DMS153 (cell line): ENCODE measurements at regions not wholly inside any gene's neighbourhood (a gene's known extent, or its start where the extent isn't known, plus 50 kb on each side); places are given as distances from the start of the nearest gene placed in this dataset.

ENCODE experiments used
- DNase-seq: peaks from one replicate; lab custom pipeline; 2025; lab: John Stamatoyannopoulos, UW

GRCh38 chr5:40413743-40414142, 266.0 kb upstream of the PTGER4 start:
- DNase-seq = no peak

- DNase-seq = no peak
Measured at GRCh38 chr5:40412771-40413170, 266.9 kb upstream of the PTGER4 start.

DNA sequence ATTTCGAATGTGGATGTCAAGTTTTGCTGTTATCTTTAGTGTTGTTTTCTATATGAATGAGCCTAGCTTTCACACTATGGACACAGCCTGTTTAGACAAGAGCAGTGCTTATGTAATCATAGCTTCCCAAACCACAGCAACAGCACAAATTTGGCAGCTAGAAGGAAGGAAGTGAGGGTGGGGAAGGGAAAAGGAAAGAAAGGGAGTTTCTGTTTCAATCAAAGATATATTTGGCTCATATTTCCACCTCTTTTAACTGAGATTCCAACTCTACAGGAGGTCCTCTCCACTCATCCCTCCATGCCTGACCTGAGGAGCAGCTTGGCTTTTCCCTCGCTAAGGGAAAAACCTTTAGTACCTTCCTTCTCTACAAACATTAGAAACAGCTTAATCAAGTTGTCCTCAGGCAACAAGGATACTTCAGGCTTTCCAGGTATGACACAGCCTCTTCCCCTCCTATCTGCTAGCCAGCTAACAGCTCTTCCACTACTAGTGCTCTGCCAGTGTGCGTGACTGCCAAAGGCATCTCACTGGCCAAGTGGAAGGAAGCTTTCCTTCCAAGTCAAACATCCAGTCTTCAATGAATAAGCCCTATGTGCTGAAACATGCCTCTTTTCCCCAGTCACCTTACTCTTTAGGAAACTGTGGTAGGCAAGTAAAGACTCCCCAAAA, 268.6 kb upstream of the PTGER4 start:
- no peak for DNase-seq

- peak; percentile 10 for DNase-seq
Measured at GRCh38 chr5:40410231-40410861, 269.4 kb upstream of the PTGER4 start.

- DNase-seq = no peak
Measured at GRCh38 chr5:40409601-40410000, 270.1 kb upstream of the PTGER4 start.

GRCh38 chr5:40406741-40407211, 272.9 kb upstream of the PTGER4 start:
- no peak for DNase-seq

DNA sequence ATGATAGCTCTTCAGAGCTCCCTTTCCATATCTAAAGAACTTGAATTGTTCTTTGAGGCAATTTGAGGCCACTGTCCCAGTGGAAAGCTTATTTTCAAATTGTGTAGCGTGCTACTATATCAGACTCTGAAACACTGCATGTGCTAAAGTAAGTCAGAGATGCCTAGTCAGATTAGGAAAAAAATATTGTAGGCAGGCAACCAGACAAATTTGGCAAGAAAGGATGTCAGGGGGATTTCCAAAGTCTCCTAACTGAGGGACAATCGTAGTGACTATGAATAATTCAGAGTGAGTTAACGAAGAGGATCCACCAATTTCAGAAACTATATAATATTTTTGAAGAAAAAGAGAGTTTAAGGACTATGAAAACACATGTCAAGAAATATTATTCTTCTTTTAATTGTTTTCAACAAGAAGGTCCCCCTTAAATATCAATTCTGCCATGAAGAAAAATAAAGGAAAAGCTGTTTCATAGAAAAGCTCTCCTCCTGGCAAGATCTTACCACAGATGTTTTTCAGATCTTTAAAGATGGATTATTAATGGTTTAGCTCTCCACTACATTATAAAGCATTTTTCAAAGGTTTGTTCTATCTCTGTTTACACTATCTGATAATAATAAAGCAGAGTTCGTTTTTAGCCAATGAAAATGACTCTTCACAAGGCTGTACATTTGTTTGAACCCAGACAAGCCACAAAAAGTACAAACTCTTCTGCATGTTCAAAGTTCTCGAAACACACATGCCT, 273.5 kb upstream of the PTGER4 start:
- DNase-seq = no peak

DNA sequence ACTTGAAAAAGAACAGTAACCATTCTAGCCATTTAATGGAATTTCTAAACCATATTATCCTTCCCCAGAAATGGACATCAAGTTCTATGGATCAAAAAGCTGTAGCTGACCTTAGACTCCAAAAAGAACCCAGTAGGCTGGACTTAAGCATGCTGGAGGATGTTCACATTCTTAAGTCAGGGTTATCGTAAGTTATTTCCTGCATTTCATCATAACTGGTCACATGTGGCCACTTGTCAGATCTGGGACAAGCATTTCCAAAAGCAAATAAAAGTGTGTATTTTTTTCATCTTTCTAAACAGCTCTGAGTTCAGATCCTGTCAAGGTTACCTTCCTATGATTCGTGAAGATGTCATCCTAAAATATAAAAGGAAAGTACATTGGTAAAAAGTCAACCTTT, 274.5 kb upstream of the PTGER4 start:
- DNase-seq = no peak

- no peak for DNase-seq
Measured at GRCh38 chr5:40404613-40405012, 275.1 kb upstream of the PTGER4 start.

DNA sequence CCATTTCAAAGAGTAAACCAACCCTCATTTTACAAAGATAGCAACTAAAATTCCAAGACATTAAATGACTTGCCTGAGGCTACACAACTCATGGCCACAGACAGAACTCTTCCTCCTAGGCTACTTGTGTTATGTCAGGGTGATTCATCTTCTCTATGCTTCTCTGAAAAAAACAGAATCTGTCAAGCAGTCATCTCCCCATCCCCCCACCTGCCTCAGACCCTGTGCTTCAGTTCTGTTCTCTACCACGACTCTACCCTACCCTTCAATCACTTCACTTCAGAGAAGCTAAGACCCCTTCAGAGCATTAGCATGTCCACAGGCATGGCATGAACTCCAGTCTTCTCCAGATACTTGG, 277.7 kb upstream of the PTGER4 start:
- DNase-seq = no peak

- DNase-seq = no peak
Measured at GRCh38 chr5:40401284-40402006, 278.3 kb upstream of the PTGER4 start.

DNA sequence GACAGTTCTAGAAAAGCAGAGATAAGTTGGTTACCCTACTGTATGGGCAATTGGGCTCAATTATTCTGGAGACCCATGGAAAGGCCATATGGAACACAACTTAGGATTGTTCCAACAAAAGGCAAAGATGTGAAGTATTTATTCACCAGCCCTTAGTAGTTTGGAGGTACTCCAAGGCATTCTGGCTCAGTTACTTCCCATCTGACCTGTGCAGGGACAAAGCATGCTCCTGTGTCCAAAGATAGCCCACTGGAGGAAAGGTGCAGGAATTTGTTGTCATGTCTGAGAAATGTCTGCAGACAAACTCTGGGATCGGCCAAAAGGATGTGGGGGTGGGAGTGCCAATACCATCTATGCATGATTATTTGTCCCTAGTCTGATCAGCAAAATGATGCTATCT, 279.5 kb upstream of the PTGER4 start:
- no peak for DNase-seq

- DNase-seq = no peak
Measured at GRCh38 chr5:40399349-40399748, 280.4 kb upstream of the PTGER4 start.

GRCh38 chr5:40397976-40398375, 281.7 kb upstream of the PTGER4 start:
- DNase-seq = no peak

- DNase-seq = no peak
Measured at GRCh38 chr5:40397091-40397490, 282.6 kb upstream of the PTGER4 start.

GRCh38 chr5:40396317-40396716, 283.4 kb upstream of the PTGER4 start:
- no peak for DNase-seq

- no peak for DNase-seq
Measured at GRCh38 chr5:40395251-40395650, 284.5 kb upstream of the PTGER4 start.

DNA sequence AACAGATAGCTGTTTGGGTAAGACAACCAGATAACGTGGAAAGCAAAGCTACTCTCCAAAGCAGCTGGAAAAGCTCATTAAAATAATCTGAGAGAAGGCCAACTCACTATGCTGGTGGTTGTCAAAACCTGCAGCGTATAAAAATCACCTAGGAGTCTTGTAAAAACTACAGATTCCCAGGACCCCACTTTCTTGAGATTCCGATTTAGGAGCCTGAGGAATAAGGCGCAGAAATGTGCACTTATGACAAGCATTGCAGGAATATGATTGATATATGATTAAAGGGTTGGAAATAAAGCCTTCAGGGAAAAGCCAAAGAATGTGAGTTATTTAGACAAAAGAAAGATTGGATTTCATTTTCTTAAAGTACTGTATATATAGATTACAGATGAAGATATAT, 285.0 kb upstream of the PTGER4 start:
- DNase-seq = no peak

DNA sequence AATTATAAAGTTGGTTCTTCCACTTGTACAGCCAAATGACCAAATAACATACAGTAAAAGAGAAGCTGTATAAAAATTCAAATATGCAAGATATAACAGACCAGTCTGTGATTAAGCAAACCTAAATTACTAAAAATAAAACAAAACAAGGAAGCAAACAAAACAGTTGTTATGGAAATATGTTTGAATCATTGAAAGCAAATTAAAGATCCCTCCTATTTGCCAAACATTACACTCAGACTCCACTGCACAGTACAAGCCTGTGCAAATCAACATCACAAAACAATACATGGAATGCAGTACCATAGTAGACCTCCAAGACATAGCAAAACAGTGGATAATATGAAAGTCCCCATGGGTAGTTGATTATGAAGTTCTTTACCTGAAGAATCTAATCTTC, 288.1 kb upstream of the PTGER4 start:
- no peak for DNase-seq

DNA sequence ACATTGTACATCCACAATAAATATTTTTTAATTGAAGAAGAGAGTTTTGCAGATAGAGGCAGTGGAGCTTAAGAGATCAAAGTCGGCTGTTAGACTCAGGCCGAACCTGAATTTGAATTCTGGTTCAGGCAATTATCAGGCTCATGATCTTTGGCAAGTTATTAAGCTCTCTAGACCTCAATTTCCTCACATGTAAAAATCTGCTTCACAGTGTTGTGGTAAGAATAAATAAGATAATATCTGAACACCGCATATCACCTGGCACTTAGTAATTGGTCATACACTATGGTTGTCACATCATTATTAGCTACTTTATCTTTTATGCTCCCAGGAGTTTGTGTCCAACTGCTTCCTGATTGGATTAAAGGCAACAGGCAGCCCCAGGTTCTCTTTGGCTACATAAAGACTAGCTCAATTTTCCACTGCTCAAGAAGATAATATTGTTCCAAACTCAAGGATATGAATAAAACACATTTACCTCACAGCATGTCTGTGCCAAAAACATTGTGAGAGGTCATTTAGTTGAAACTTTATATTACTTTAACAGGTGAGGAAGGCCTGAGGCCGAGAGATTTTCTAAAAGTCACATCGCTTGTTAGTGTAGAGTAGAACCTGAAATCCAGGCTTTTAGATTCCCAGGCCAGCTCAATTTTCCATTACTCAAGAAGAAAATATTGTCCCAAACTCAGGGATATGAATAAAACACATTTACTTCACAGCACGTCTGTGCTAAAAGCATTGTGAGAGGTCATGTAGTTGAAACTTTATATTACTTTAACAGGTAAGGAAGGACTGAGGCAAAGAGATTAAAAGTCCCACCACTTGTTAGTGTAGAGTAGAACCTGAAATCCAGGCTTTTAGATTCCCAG, 289.2 kb upstream of the PTGER4 start:
- DNase-seq = no peak

DNA sequence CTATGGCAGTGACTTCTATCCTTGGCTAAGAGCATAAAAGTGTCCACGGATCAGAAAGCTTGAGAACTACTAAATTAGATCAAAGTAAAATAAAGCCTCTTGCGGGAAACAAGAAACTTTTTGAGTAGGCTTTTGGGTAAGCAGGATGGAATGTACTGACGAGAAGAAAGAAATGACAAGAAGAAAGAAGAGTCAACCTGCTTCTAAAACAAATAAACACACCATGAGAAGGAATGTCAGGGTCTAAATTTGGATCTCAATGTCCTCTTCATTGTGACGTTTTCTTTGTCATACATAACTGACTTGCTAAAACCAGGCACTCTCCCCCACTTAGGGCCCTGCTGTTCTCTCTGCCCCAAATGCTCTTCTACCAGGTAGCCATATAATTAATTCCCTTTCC, 290.1 kb upstream of the PTGER4 start:
- DNase-seq = no peak

DNA sequence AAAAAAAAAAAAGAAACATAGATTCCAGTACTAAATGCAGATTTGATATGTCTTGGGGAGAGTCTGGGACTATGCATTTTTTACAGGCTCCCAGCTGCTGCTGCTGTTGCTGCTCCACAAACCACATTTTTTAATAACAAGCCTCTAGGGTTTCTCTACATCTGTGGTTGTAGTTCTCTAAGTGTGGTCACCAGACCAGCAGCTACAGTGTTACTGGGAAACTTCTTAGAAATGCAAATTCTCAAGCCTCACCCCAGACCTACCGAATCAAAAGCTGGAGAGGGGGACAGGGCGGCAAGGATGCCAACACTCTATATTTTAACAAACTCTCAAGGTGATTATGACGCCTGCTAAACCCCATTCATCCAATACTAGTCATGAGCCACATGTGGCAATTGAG, 293.4 kb upstream of the PTGER4 start:
- no peak for DNase-seq
